Muscle layer of duodenum (tissue), 2 donors: ENCODE measurements at regions not wholly inside any gene's neighbourhood (a gene's known extent, or its start where the extent isn't known, plus 50 kb on each side); places are given as distances from the start of the nearest gene placed in this dataset.

Experiments used
- H3K27ac ChIP-seq: one replicate; pipeline ENCODE4 v1.7.0; 2013; ENCODE audit warnings: mild to moderate bottlenecking, low read length
- H3K27me3 ChIP-seq: one replicate; pipeline ENCODE4 v1.7.0; 2013; ENCODE audit warnings: low read depth, mild to moderate bottlenecking, control low read depth, low read length
- H3K36me3 ChIP-seq, 2 donors: one replicate each; pipeline ENCODE4 v1.7.0; 2013; ENCODE audit warnings: low read length in 2 of 2, control low read depth in 1 of 2, mild to moderate bottlenecking in 1 of 2; ENCODE audit not compliant: insufficient read depth in 2 of 2, control insufficient read depth in 1 of 2
- H3K4me1 ChIP-seq, 2 donors: one replicate each; pipeline ENCODE4 v1.7.0; 2013; ENCODE audit warnings: low read length in 2 of 2, mild to moderate bottlenecking in 2 of 2, control low read depth in 1 of 2, moderate library complexity in 1 of 2; ENCODE audit not compliant: insufficient read depth in 2 of 2, control insufficient read depth in 1 of 2
- H3K4me3 ChIP-seq, 2 donors: one replicate each; pipeline ENCODE4 v1.7.0; 2013; ENCODE audit warnings: low read length in 2 of 2, low read depth in 1 of 2, mild to moderate bottlenecking in 1 of 2
- H3K9me3 ChIP-seq, 2 donors: one replicate each; pipeline ENCODE4 v1.7.0; 2013; ENCODE audit warnings: low read length in 2 of 2, control low read depth in 1 of 2, mild to moderate bottlenecking in 1 of 2; ENCODE audit not compliant: control insufficient read depth in 1 of 2
- donor health status: healthy.

DNA sequence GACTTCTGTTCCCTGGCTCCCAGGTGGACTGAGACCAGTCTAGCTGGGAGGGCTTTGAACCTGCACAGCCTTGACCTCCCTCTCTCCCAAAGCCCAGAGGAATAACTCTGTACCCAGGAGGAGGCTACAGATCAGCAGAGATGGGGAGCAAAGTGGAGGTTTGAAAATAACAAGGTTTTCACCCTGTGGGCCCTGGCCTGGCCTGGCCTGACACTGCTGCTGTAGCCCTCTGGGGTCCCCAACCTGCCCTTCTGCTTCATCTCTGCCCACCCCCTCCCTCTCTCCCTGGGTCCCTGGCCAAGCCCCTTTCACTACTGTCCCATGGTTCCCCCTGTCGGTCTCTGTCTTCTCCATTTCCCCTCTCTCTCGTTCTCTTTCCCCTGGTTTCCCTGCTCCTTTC lies 225.2 kb downstream of the BUD13 start:
- Histone ChIP-seq H3K36me3 (no peaks in the 10 kb centered on the region), H3K27me3 (no peaks in the 10 kb centered on the region), H3K4me1 (no peaks in the 10 kb centered on the region), H3K4me3 (no peak overlapping the region), H3K9me3 (peaks cover 0 to 7% of the 10 kb centered on the region in 2 donors), H3K27ac (no peak overlapping the region)

DNA sequence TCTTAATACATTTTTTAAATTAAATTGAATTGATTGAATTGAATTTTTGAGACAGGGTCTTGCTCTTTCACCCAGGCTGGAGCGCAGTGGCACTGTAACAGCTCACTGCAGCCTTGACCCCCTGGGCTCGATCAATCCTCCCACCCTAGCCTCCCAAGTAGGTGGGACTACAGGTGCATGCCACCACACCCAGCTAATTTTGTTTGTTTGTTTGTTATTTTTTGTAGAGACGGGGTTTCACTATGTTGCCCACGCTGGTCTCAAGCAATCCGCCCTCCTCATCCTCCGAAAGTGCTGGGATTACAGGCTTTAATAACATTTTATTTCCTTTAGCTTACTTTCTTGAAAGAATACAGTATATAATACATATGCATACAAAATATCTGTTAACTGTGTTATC lies 226.9 kb downstream of the BUD13 start:
- Histone ChIP-seq H3K27ac (no peak overlapping the region), H3K36me3 (no peaks in the 10 kb centered on the region), H3K27me3 (no peaks in the 10 kb centered on the region), H3K9me3 (peaks cover 0 to 7% of the 10 kb centered on the region in 2 donors), H3K4me3 (no peak overlapping the region), H3K4me1 (no peaks in the 10 kb centered on the region)

- Histone ChIP-seq H3K27ac (no peak overlapping the region), H3K4me1 (no peaks in the 10 kb centered on the region), H3K27me3 (no peaks in the 10 kb centered on the region), H3K9me3 (peaks cover 0 to 7% of the 10 kb centered on the region in 2 donors), H3K36me3 (no peaks in the 10 kb centered on the region), H3K4me3 (no peak overlapping the region)
These were observed 228.1 kb downstream of the BUD13 start for GRCh38 chr11:116544721-116545120.

- no peak overlapping the region for H3K4me3 ChIP-seq
- no peaks in the 10 kb centered on the region for H3K27me3 ChIP-seq
- no peaks in the 10 kb centered on the region for H3K36me3 ChIP-seq
- no peak overlapping the region for H3K27ac ChIP-seq
- H3K9me3 ChIP-seq: peaks cover 2 to 3% of the 10 kb centered on the region in 2 donors
- no peaks in the 10 kb centered on the region for H3K4me1 ChIP-seq
These were observed 228.8 kb downstream of the BUD13 start for GRCh38 chr11:116543911-116544475.

- Histone ChIP-seq H3K9me3 (peaks cover 0 to 3% of the 10 kb centered on the region in 2 donors), H3K36me3 (no peaks in the 10 kb centered on the region), H3K27me3 (no peaks in the 10 kb centered on the region), H3K4me3 (no peak overlapping the region), H3K27ac (no peak overlapping the region), H3K4me1 (no peaks in the 10 kb centered on the region)
These were observed 229.7 kb downstream of the BUD13 start for GRCh38 chr11:116543099-116543498.

DNA sequence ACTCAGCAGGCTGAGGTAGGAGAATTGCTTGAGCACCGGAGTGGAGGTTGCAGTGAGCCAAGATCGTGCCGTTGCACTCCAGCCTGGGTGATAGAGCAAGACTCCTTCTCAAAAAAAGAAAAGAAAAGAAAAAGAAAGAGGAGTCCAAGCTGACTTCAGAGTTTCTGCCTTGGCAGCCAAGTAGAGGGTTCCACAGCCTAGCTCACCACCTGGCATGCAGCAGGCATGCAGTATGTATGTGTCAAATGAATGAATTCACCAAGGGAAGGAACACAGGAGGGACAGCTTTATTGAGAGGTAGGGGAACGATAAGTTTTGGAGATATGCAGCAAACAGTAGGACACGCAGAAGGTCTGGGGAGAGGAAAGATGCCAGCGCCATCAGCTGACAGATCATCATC lies 230.4 kb downstream of the BUD13 start:
- Histone ChIP-seq H3K4me3 (no peak overlapping the region), H3K36me3 (no peaks in the 10 kb centered on the region), H3K27ac (no peak overlapping the region), H3K4me1 (no peaks in the 10 kb centered on the region), H3K27me3 (no peaks in the 10 kb centered on the region), H3K9me3 (peaks cover 0 to 3% of the 10 kb centered on the region in 2 donors)

GRCh38 chr11:116541460-116541859 lies 231.3 kb downstream of the BUD13 start:
- H3K36me3 ChIP-seq: no peaks in the 10 kb centered on the region

GRCh38 chr11:116540645-116541304 lies 232.0 kb downstream of the BUD13 start:
- Histone ChIP-seq H3K4me1 (no peaks in the 10 kb centered on the region), H3K9me3 (peaks cover 0 to 3% of the 10 kb centered on the region in 2 donors), H3K36me3 (no peaks in the 10 kb centered on the region), H3K27me3 (no peaks in the 10 kb centered on the region), H3K27ac (no peak overlapping the region), H3K4me3 (no peak overlapping the region)

More at GRCh38 chr11:116541460-116541859, 231.3 kb downstream of the BUD13 start:
- Histone ChIP-seq H3K9me3 (peaks cover 0 to 3% of the 10 kb centered on the region in 2 donors), H3K27ac (no peak overlapping the region), H3K4me1 (no peaks in the 10 kb centered on the region), H3K4me3 (no peak overlapping the region), H3K27me3 (no peaks in the 10 kb centered on the region)

DNA sequence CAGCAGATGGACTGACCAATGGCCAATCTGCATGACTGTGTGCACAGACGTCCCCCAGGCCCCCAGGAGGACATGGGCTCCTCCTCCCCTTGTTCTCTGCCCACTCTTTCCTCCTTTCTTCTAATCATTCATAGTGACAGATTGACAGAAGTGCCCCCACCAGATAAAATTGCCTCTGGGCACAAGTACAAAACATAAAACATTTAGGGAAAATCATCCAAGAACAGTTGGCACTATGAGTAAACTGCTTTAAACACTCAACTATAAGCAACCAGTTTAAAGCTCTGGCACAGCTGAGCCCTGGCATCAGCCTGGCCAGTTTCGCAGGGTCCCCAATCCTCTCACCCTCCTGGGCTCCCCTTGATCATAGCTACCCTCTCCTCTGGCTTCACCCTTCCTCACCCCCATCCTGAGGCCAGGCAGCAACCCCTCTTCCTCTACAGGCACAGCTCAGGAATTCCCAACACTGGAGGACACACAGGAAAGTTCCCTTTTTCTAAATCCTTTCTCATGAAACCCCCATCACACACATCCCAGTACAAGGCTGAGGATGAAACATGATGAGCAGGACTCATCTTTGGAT lies 232.9 kb downstream of the BUD13 start:
- Histone ChIP-seq H3K9me3 (peaks cover 0 to 3% of the 10 kb centered on the region in 2 donors), H3K4me1 (no peaks in the 10 kb centered on the region), H3K27me3 (peaks cover 6% of the 10 kb centered on the region), H3K36me3 (no peaks in the 10 kb centered on the region), H3K4me3 (no peak overlapping the region), H3K27ac (no peak overlapping the region)

DNA sequence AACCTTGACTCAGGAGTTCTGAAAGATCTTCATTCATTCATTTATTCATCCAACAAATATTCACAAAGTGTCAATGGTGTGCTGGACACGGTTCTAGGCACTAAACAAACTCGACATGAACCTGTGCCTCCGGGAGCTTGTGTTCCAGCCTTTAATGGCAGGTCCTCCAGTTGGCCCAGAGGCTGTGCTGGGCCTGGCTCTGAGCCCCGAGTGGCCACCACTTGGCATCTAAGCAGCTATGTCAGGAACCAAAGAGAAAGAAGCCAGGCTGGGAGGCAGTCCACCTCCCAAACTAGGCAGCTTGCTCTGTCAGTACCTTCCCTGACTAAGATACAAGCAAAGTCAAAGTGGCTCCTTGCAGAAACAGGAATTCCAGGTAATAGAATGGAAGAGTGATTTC lies 233.6 kb downstream of the BUD13 start:
- Histone ChIP-seq H3K27me3 (peaks cover 6% of the 10 kb centered on the region), H3K36me3 (no peaks in the 10 kb centered on the region), H3K4me1 (no peaks in the 10 kb centered on the region)

GRCh38 chr11:116538677-116539076 lies 234.1 kb downstream of the BUD13 start:
- peaks cover 0 to 3% of the 10 kb centered on the region in 2 donors for H3K9me3 ChIP-seq
- H3K4me3 ChIP-seq: no peak overlapping the region
- H3K4me1 ChIP-seq: no peaks in the 10 kb centered on the region
- peaks cover 6% of the 10 kb centered on the region for H3K27me3 ChIP-seq
- no peak overlapping the region for H3K27ac ChIP-seq
- H3K36me3 ChIP-seq: no peaks in the 10 kb centered on the region

More for the DNA sequence above, 233.6 kb downstream of the BUD13 start:
- H3K4me3 ChIP-seq: no peak overlapping the region
- H3K27ac ChIP-seq: no peak overlapping the region
- peaks cover 0 to 3% of the 10 kb centered on the region in 2 donors for H3K9me3 ChIP-seq
